CD4-positive, CD25-positive, alpha-beta regulatory T cell (primary cell): ENCODE measurements at regions not wholly inside any gene's neighbourhood (a gene's known extent, or its start where the extent isn't known, plus 50 kb on each side); places are given as distances from the start of the nearest gene placed in this dataset.
"Not testable (repeated sequence)": the region's sequence is repeated elsewhere in the genome, so short reads cannot be mapped to it uniquely, and the experiment has no call there.

ENCODE experiments used
- ATAC-seq, 2 donors: fragments of 150-1000 bp; cut with Tn5 transposase; one replicate each; pipeline ENCODE4 v1.10.0; 2021; ENCODE audit warnings: low read depth in 2 of 2, moderate number of reproducible peaks in 2 of 2, moderate library complexity in 1 of 2
- DNase-seq, 3 donors: peaks; one replicate each; pipeline versions ENCODE4 v3.0.0 to v3.0.0-alpha.2; 2012 to 2022; ENCODE audit warnings: mixed read lengths in 1 of 3
- H3K27ac ChIP-seq: one replicate; pipeline ENCODE4 v1.7.0; 2013; ENCODE audit warnings: mild to moderate bottlenecking, low read length; ENCODE audit not compliant: insufficient read depth, poor library complexity, severe bottlenecking
- H3K27me3 ChIP-seq: one replicate; pipeline ENCODE4 v1.7.0; 2013; ENCODE audit warnings: low read length; ENCODE audit not compliant: control insufficient read depth, insufficient read depth
- H3K36me3 ChIP-seq: one replicate; pipeline ENCODE4 v1.7.0; 2013; ENCODE audit warnings: mild to moderate bottlenecking, low read length, moderate library complexity; ENCODE audit not compliant: control insufficient read depth, insufficient read depth
- H3K4me1 ChIP-seq: 2 replicates; pipeline ENCODE4 v1.7.0; 2013; ENCODE audit warnings: mild to moderate bottlenecking, low read length; ENCODE audit not compliant: insufficient read depth, control insufficient read depth, poor library complexity, severe bottlenecking
- H3K4me3 ChIP-seq: one replicate; pipeline ENCODE4 v1.7.0; 2013; ENCODE audit warnings: low read depth, mild to moderate bottlenecking, low read length, moderate library complexity
- H3K9me3 ChIP-seq, 2 experiments: 1 replicate in 1 of 2; 2 replicates in 1 of 2; pipeline ENCODE4 v1.7.0; 2013; ENCODE audit warnings: low read length in 2 of 2, mild to moderate bottlenecking in 1 of 2, moderate library complexity in 1 of 2; ENCODE audit not compliant: control insufficient read depth in 2 of 2
- H3K27ac Mint-ChIP-seq, 3 donors: one replicate each; pipeline ENCODE4 v1.8.0; 2020 to 2022; ENCODE audit warnings: mild to moderate bottlenecking in 3 of 3, mixed read lengths in 3 of 3, moderate library complexity in 2 of 3
- H3K27me3 Mint-ChIP-seq: one replicate; pipeline ENCODE4 v1.8.0; 2022; ENCODE audit warnings: mild to moderate bottlenecking, mixed read lengths
- H3K36me3 Mint-ChIP-seq: one replicate; pipeline ENCODE4 v1.8.0; 2020; ENCODE audit warnings: mixed read lengths
- H3K4me1 Mint-ChIP-seq, 4 donors: one replicate each; pipeline ENCODE4 v1.8.0; 2020 to 2022; ENCODE audit warnings: mixed read lengths in 4 of 4, mild to moderate bottlenecking in 1 of 4
- H3K4me3 Mint-ChIP-seq, 4 donors: one replicate each; pipeline ENCODE4 v1.8.0; 2020 to 2022; ENCODE audit warnings: mild to moderate bottlenecking in 4 of 4, mixed read lengths in 4 of 4, moderate library complexity in 3 of 4
- H3K9me3 Mint-ChIP-seq, 7 donors: one replicate each; pipeline ENCODE4 v1.8.0; 2020 to 2022; ENCODE audit warnings: mixed read lengths in 7 of 7, mild to moderate bottlenecking in 3 of 7, moderate library complexity in 2 of 7

DNA sequence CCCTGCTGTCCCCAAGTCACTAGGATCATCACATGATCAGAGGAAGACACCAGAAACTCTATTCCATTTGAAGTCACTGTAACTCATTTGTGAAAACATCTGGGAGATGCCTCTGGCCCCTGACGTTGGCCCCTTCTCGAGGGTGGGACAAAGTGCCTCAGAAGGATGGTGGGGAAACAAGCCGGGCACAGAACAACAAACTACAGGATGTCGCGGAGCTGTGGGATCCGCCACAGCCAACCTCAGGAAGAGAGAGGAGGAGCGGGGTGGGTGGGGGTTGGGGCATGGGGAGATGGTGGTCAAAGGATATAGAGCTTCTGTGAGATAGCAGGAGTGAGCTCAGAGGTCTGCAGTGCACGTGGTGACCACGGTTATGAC is 265.6 kb upstream of the TCERG1L start:
- H3K4me1 Mint-ChIP-seq: no peaks in the 10 kb centered on the region
- ATAC-seq (no peak), DNase-seq (no peak)
- Histone ChIP-seq H3K36me3 (no peaks in the 10 kb centered on the region), H3K4me3 (no peak overlapping the region), H3K27me3 (no peaks in the 10 kb centered on the region), H3K27ac (no peak overlapping the region), H3K4me1 (no peaks in the 10 kb centered on the region), H3K9me3 (no peaks in the 10 kb centered on the region)
- no peak overlapping the region for H3K4me3 Mint-ChIP-seq
- no peaks in the 10 kb centered on the region for H3K36me3 Mint-ChIP-seq
- peaks cover 5% of the 10 kb centered on the region for H3K27me3 Mint-ChIP-seq
- peaks cover 0 to 1% (median 0%) of the 10 kb centered on the region in 7 donors for H3K9me3 Mint-ChIP-seq
- H3K27ac Mint-ChIP-seq: no peak overlapping the region

DNA sequence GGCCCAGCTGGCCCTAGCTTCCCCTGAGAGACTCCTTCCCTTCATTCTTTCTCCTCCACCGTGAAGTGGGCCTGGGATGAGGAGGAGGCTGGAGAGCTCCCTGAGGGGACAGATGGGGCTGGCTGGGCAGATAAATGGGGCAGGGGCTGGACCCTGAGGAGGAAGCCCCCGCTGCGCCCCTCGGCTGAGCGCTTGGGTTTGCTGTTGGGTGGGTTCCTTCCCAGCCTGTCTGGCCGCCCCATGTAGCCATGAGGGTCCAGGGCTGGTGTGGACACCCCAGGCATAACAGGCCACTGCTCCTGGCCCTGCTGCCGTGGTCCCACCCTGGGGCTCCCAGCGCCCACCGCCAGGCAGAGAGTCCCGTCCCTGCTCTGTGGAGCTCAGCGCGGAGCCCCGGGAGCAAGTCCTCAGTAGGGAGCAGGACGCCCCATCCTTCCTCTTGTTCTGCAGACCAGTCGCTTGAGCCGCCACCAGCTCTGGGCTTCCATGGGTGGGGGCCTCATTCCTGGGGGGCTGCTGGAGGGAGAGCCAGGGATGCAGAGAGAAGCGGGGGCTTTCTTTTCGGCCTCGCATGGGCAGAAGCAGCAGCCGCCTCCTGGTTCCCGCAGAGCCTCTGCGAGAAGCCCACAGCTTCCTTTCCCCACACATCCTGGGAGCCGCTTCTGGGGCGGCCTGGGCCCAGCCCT is 266.4 kb upstream of the TCERG1L start:
- Mint-ChIP-seq H3K36me3 (no peaks in the 10 kb centered on the region), H3K9me3 (no peaks in the 10 kb centered on the region), H3K27ac (no peak overlapping the region), H3K27me3 (peaks cover 5% of the 10 kb centered on the region), H3K4me3 (no peak overlapping the region), H3K4me1 (no peaks in the 10 kb centered on the region)
- no peak for ATAC-seq
- Histone ChIP-seq H3K27me3 (no peaks in the 10 kb centered on the region), H3K4me1 (no peaks in the 10 kb centered on the region), H3K4me3 (no peak overlapping the region), H3K27ac (no peak overlapping the region), H3K9me3 (no peaks in the 10 kb centered on the region), H3K36me3 (no peaks in the 10 kb centered on the region)
- DNase-seq: no peak

DNA sequence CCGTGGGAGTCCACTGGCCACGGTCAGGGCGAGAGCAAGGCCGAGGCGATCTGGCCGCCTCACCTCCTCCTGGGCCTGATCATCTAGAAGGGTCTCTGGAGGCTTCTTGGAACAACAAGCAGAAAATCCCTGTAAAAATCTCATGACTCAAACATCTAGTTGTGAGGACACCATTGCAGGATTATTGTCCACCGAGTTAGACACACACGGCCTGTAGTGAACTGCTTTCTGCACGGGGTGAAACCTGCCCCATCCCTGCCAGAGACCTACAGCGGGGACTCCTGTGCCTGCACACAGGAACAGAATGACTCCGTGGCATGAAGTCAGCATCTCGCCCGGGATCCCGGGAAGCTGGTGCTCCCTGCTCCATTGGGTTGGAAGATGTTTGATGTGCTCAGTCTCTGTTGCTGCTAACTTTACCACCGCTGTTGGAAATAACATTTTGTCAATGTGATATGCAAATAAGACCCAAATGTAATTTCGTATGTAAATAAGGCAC is 267.0 kb upstream of the TCERG1L start:
- DNase-seq (no peak), ATAC-seq (no peak)
- Histone ChIP-seq H3K4me1 (no peaks in the 10 kb centered on the region), H3K9me3 (no peaks in the 10 kb centered on the region), H3K27me3 (no peaks in the 10 kb centered on the region), H3K36me3 (no peaks in the 10 kb centered on the region), H3K4me3 (no peak overlapping the region), H3K27ac (no peak overlapping the region)
- Mint-ChIP-seq H3K9me3 (no peaks in the 10 kb centered on the region), H3K27me3 (peaks cover 5% of the 10 kb centered on the region), H3K36me3 (no peaks in the 10 kb centered on the region), H3K4me1 (no peaks in the 10 kb centered on the region), H3K27ac (no peak overlapping the region), H3K4me3 (no peak overlapping the region)

DNA sequence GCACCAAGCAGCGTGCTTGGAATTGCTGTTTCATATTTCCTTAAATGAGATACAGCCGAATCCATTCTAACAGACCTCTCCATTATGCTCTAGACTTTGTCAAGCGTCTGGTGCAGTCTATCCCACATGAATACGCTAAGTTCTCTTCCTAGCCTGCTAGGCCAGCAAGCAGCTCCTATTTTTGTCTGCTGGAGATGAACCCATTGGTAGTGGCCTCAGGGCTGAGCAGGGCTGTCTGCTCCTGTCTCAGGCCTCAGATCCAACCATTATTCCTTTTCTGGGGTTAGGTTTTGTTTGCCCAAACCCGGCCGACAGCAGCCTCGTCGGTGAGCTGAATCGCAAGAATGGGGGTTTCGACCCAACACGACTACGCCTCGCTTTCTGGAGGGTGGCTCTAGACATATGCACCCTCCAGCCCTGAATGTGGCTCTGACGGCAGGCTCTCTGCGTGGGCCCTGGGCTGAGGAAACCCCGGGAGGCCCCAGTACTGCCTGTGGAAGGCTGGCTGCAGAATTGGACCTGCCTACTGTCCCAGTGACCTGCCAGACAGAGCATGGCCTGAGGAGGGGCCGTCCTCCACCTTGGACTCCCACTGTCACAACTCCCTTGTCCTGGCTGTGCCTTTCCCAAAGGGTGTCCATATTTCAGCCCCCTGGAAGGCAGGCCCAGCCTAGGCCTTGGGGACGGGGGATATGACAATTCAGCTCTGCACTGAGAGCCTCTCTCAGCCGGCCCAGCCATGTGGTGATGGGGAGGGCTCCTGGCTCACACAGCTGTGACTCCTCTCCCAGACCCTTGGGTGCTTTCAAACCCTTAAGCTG is 267.9 kb upstream of the TCERG1L start:
- no peak overlapping the region for H3K27ac Mint-ChIP-seq
- peaks cover 9% of the 10 kb centered on the region for H3K27me3 Mint-ChIP-seq

DNA sequence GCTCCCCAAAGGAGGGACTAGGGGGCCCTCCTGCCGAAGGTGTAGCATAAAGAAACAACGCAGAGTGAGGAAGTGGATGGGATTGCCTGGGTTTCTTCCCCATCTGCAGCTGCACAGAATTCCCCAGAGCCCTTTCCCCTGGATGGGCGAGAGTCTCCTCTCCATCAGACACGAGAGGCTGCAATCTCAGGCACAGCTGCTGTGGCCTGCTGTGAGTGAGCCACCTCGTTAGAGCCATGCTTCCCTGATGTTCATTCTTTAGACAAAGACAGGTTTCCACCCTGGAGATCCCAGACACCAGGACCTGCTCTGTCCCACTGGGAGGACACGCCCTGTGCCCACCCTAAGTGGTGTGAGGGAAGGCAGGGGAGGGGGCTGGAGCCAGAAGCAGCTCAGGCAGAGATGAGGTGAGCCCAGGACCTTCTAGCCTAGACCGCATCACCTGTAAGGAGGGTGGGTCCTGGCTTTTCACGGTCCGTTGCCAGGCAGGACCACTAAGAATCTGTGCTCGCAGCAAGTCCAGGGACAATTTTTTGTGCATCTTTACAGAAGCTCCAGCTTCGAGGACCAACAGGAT is 268.6 kb upstream of the TCERG1L start:
- ATAC-seq: no peak
- no peaks in the 10 kb centered on the region for H3K36me3 Mint-ChIP-seq
- no peaks in the 10 kb centered on the region for H3K9me3 ChIP-seq
- H3K27ac ChIP-seq: no peak overlapping the region
- no peaks in the 10 kb centered on the region for H3K27me3 ChIP-seq
- H3K27ac Mint-ChIP-seq: no peak overlapping the region
- no peak overlapping the region for H3K4me3 Mint-ChIP-seq
- DNase-seq: no peak
- peaks cover 9% of the 10 kb centered on the region for H3K27me3 Mint-ChIP-seq
- H3K36me3 ChIP-seq: no peaks in the 10 kb centered on the region
- no peaks in the 10 kb centered on the region for H3K9me3 Mint-ChIP-seq
- H3K4me1 ChIP-seq: no peaks in the 10 kb centered on the region
- no peak overlapping the region for H3K4me3 ChIP-seq
- H3K4me1 Mint-ChIP-seq: peaks cover 0 to 2% (median 0%) of the 10 kb centered on the region in 4 donors

More for the DNA sequence above, 267.9 kb upstream of the TCERG1L start:
- Histone ChIP-seq H3K4me3 (no peak overlapping the region), H3K4me1 (no peaks in the 10 kb centered on the region), H3K36me3 (no peaks in the 10 kb centered on the region), H3K27me3 (no peaks in the 10 kb centered on the region), H3K9me3 (no peaks in the 10 kb centered on the region), H3K27ac (no peak overlapping the region)
- Mint-ChIP-seq H3K4me3 (no peak overlapping the region), H3K4me1 (no peaks in the 10 kb centered on the region), H3K9me3 (no peaks in the 10 kb centered on the region), H3K36me3 (no peaks in the 10 kb centered on the region)
- ATAC-seq: no peak
- DNase-seq: no peak

DNA sequence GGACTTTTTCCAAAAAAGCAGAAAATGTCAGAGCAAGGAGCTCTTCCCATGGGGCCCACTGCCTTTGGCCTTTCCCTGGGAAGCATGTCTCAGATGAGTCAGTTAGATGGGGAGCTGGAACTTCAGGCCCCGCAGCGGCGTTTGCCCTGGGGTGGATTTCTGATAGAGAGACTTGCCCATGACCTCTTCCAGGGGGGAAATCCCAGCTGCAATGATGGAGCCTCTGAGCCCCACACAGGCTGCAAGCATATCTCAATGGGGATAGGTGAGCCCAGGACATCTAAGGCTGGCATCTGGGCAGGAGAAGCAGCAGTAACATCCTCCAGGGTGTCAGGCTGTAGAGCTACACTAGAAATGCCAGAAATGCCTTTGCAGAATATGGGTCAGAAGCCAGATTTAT is 269.2 kb upstream of the TCERG1L start:
- DNase-seq (no peak), ATAC-seq (no peak)
- Histone ChIP-seq H3K36me3 (no peaks in the 10 kb centered on the region), H3K27me3 (no peaks in the 10 kb centered on the region), H3K27ac (no peak overlapping the region), H3K9me3 (no peaks in the 10 kb centered on the region), H3K4me3 (no peak overlapping the region), H3K4me1 (no peaks in the 10 kb centered on the region)
- Mint-ChIP-seq H3K4me1 (peaks cover 0 to 7% (median 0%) of the 10 kb centered on the region in 4 donors), H3K27ac (no peak overlapping the region), H3K27me3 (peaks cover 9% of the 10 kb centered on the region), H3K9me3 (peaks cover 0 to 2% (median 0%) of the 10 kb centered on the region in 7 donors), H3K4me3 (no peak overlapping the region), H3K36me3 (no peaks in the 10 kb centered on the region)

DNA sequence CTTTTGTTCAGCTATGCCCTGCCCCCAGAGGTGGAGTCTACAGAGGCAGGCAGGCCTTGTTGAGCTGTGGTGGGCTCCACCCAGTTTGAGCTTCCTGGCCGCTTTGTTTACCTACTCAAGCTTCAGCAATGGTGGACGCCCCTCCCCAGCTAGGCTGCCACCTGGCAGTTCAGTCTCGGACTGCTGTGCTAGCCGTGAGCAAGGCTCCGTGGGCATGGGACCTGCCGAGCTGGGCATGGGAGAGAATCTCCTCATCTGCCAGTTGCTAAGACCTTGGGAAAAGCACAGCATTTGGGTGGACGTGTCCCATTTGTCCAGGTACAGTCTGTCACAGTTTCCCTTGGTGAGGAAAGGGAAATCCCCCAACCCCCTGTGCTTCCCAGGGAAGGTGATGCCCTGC is 270.0 kb upstream of the TCERG1L start:
- H3K4me1 Mint-ChIP-seq, DNase-seq, ATAC-seq, H3K4me3 ChIP-seq, H3K9me3 Mint-ChIP-seq, H3K36me3 Mint-ChIP-seq, H3K27me3 ChIP-seq, H3K36me3 ChIP-seq, H3K4me1 ChIP-seq, H3K9me3 ChIP-seq, H3K4me3 Mint-ChIP-seq, H3K27me3 Mint-ChIP-seq, H3K27ac Mint-ChIP-seq, H3K27ac ChIP-seq: not testable (repeated sequence)
